HG03045 (cell line): ENCODE measurements at regions not wholly inside any gene's neighbourhood (a gene's known extent, or its start where the extent isn't known, plus 50 kb on each side); places are given as distances from the start of the nearest gene placed in this dataset.

Source experiments
- ATAC-seq: cut with Tn5 transposase; IDR thresholded peaks from one replicate; pipeline ENCODE4 v1.9.1; 2021; ENCODE audit warnings: mild to moderate bottlenecking, moderate library complexity; ENCODE audit not compliant: unreplicated experiment

DNA sequence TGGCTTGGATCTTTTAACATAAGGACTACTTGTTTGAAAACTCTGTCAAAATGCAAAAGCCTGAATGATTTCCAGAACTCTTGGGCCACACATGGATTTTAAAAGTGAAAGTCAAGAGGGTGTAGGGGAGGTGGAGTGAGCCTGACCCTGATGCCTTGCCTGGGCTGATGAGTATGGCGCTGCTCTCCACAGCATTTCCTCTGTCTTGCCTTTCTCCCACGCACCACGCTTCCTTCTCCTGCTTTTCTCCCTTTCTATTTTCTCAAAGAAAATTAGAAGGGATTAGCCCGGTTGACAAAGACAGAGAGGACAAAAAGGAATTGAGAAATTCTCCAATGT lies 207.0 kb upstream of the CCDC68 start:
- ATAC-seq = no peak

GRCh38 chr18:55163550-55163949 lies 204.3 kb upstream of the CCDC68 start:
- ATAC-seq = no peak

DNA sequence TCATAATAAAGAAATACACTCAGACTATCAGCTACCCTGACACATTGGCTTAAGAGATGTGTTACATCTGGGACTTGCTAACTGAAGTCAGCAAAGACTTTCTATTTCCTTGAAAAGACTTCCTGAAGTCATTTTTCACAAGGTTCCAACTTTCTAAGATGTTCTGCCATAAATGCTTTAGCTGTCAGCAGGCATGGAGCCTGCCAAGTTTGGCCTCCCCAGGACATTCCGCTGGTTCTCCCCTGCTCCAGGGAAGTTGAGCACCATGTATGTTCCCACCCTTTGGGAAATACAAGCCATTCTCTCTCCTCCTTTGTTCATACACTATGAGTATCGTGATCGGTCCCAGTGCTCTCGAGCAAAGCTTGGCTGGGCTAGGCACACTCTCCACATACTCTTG lies 202.7 kb upstream of the CCDC68 start:
- no peak for ATAC-seq

- ATAC-seq = no peak
These were observed 199.8 kb upstream of the CCDC68 start for GRCh38 chr18:55159027-55159426.

- ATAC-seq = no peak
These were observed 199.3 kb upstream of the CCDC68 start for GRCh38 chr18:55158570-55158969.

DNA sequence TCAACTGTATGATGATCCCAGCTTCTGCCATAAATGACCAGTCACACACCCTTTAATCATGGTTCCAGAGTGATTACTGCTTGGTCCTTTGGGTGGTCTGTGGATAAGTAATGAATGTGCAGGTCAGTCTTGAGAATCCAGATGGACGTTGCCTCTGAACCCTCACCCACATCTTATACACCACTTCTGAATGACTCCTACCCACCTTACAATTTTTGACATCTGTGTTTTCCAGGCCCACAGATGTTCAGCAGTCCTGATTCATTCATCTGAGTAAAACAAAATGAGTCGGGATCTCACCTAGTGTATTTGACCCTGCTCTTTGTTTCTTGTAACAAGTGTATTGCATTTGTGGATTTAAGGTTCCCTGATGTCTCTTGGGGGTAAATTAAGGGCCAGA lies 194.1 kb upstream of the CCDC68 start:
- ATAC-seq = no peak

DNA sequence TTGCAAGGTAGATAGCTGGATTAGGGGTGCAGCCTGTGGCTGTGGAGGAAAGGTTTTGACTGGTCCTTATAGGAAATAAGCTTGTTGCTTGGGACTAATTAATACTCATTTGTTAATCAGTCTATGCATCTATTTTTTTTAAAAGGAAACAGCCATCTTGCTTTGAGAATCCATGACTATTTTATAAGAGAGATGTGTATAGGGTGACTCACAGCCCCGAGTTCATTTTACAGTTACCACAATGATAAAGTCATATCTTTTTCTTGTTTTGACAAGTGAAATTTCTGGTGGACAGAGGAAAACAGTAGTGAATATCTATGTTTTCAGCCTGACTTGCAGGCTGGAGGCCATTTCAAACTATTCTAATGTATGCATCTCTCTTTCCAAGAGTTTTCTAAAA lies 193.5 kb upstream of the CCDC68 start:
- no peak for ATAC-seq

DNA sequence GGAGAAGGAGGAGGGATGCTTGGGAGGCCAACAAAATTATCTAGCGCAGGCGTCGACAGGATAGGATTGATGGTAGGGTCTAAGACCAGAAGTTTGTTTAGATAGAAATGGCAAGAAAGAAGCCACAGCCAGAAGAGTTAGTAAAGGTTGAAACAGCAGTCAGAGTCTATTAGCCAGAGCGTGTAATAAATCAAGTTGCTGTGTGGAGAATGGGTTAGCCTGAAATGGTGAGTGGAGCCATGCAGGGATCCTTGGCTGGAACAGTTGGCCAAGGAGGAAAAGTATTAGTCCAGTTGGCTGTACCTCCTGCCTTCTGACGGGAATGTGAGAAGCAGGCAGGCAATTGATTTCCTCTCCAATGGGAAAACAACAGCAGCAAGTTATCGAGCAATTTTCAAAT lies 190.7 kb upstream of the CCDC68 start:
- no peak for ATAC-seq

DNA sequence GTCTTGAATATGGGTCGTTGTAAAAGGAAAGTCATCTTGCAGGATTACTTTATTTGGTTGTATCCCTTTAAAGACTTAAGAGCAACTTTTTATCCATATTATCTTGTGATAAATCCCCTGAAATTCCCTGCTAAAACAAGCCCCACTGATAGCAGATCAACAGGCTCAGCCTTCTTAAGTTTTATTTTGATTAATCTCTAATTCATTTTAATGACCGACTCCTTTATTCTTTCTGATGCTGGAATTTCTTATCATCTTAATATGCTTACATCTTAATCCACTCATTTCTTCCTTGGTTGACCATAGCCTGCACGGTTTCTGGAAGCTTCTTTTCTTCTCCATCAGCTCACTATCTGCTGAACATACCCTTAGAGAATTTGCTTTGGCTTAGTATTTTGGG lies 188.5 kb upstream of the CCDC68 start:
- no peak for ATAC-seq

DNA sequence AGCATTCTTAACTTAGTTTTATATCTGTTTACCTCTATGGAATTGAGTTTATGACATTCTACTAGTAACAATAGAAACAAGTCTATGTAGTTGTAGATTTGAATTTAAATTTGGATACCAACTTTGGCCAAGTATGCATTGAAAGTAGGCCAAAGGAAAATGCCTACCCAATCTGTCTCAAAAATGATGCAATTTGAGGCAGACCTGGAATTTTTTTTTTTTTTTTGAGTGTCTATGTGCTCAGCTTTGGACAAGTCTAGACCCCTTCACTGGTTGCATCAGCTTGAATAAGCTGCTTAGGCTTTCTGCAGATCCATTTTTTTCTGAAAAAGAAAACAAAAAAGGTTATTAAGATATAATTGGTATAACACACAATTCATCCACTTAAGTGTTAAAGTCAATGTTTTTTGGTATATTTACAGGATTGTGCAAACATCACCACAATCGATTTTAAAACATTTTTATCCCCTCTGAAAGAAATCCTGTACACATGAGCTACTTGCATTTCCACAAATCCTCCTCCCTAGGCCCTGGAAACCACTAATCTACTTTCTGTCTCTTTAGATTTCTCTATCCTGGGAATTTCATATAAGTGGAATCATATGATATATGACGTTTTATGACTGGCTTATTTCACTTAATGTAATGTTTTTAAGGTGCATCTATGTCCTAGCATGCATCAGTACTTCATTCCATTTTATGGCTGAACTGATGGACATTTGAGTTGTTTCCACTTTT lies 185.1 kb upstream of the CCDC68 start:
- no peak for ATAC-seq

GRCh38 chr18:55142410-55142809 lies 183.1 kb upstream of the CCDC68 start:
- ATAC-seq = no peak

- no peak for ATAC-seq
These were observed 182.1 kb upstream of the CCDC68 start for GRCh38 chr18:55141318-55141717.

GRCh38 chr18:55139836-55140235 lies 180.6 kb upstream of the CCDC68 start:
- no peak for ATAC-seq

GRCh38 chr18:55139307-55139706 lies 180.0 kb upstream of the CCDC68 start:
- ATAC-seq = no peak

DNA sequence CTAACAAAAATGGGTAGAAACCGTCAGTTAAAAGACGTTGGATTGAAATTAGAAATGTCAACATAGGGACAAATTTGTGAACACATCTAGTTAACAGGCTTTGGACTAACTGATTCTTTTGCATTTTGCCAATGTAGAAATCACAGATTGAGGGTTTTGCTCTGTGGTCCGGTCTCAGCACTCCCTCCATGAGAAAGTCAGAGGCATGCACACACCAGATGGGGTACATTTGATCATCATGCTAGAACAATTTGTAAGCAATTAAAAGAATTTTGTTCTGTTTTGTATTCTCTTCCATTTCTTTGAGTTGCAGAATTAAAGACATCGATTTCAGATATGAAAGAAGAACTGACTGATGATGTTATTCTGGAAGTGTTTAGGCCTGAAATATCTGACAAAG lies 179.1 kb upstream of the CCDC68 start:
- no peak for ATAC-seq

- ATAC-seq = no peak
These were observed 178.3 kb upstream of the CCDC68 start for GRCh38 chr18:55137602-55138001.

DNA sequence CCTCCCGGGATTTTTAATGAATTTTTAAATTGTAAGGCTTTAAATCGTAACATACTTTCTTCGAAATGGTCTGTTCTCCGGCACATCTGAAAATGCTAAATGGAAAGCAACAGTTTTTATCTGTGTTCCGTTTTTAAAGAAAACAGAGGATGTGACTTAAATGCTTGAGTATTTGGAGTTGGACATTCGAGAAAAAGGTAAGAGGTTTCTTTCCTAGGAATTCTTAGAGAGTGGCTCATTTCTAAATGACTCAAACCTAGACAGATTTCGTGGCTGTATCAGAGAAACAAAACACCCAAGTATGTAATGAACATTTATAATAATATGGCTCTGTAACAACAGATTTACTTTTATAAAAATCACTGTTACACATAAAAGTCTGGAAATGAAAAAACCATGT lies 177.6 kb upstream of the CCDC68 start:
- no peak for ATAC-seq

- ATAC-seq = no peak
These were observed 177.0 kb upstream of the CCDC68 start for GRCh38 chr18:55136258-55136657.

- ATAC-seq = no peak
These were observed 174.1 kb upstream of the CCDC68 start for GRCh38 chr18:55133378-55133777.

GRCh38 chr18:55128437-55128836 lies 169.2 kb upstream of the CCDC68 start:
- ATAC-seq = no peak

- no peak for ATAC-seq
These were observed 165.0 kb upstream of the CCDC68 start for GRCh38 chr18:55124078-55124763.

DNA sequence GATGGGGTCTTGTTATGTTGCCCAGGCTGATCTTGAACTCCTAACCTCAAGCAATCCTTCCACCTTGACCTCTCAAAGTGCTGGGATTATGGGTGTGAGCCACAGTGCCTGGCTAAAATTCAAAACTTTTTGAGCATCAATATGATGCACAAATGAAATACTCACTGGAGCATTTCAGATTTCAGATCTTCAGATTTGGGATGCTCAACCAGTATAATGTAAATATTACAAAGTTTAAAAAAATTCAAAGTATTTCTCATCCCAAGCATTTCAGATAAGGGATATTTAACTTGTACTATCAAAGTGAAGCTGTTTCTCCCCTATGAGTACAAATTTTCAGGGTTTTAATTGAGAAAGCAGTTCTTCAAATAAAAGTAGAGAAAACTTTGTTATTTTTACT lies 164.1 kb upstream of the CCDC68 start:
- ATAC-seq = no peak
